GM12873 (cell line): ENCODE measurements at regions not wholly inside any gene's neighbourhood (a gene's known extent, or its start where the extent isn't known, plus 50 kb on each side); places are given as distances from the start of the nearest gene placed in this dataset.

ENCODE experiments used
- TF ChIP-seq, protein P1 (sequence below): IDR thresholded peaks from 2 replicates; pipeline ENCODE4 v1.5.1; 2012; ENCODE audit warnings: low read depth, mild to moderate bottlenecking, moderate library complexity, low read length, control low read depth; ENCODE audit not compliant: insufficient read depth; ENCODE audit errors: missing control alignments

DNA sequence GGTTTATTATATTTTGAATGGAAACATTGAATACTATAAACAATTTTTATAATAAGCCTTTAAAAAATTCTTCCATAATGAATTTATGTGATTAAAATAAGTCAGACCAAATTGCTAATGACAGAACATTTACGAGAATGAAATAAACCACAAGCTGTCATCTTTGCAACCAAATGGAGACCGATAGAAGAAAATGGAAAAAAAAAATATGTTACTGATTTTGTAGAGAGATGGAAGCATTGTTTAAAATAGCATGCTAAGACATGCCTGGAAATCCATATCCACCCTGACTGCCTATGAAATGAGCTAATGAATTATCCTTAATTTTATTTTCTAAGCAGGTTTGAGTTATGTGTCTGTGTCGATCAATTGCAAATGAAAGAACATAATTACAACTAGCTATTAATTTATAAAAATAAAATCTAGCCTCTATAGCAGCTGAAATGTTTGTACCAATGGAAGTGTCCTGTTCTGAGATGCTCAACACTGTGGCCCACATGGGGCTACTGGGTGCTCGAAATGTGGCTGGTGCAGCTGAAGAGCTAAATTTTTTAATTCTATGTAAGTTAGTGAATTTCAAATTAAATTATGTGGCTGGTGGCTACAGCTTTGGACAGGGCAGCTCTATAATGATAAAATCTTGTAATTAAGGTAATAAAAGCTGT lies 832.8 kb downstream of the RNF144A start:
- TF ChIP-seq, protein P1, sequence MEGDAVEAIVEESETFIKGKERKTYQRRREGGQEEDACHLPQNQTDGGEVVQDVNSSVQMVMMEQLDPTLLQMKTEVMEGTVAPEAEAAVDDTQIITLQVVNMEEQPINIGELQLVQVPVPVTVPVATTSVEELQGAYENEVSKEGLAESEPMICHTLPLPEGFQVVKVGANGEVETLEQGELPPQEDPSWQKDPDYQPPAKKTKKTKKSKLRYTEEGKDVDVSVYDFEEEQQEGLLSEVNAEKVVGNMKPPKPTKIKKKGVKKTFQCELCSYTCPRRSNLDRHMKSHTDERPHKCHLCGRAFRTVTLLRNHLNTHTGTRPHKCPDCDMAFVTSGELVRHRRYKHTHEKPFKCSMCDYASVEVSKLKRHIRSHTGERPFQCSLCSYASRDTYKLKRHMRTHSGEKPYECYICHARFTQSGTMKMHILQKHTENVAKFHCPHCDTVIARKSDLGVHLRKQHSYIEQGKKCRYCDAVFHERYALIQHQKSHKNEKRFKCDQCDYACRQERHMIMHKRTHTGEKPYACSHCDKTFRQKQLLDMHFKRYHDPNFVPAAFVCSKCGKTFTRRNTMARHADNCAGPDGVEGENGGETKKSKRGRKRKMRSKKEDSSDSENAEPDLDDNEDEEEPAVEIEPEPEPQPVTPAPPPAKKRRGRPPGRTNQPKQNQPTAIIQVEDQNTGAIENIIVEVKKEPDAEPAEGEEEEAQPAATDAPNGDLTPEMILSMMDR = no peak

DNA sequence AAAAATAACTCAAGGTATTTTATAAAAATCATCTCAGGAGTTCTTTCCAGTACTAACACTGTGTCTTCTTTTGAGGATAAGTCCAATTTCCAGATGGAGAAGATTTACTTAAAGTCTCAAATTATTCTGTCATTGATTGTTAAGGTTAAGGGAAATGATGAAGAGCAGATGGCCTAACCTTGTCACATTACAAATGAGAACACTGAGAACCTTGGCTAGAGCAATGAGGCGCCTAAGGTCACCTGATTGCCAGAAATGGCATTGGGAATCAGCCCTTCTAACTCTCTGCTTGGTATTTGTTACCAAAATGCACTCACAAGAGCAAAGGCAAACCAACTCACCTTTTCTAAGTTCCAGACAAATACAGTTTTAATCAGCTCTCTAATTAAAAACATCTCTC lies 835.1 kb downstream of the RNF144A start:
- TF ChIP-seq, protein P1 = no peak

DNA sequence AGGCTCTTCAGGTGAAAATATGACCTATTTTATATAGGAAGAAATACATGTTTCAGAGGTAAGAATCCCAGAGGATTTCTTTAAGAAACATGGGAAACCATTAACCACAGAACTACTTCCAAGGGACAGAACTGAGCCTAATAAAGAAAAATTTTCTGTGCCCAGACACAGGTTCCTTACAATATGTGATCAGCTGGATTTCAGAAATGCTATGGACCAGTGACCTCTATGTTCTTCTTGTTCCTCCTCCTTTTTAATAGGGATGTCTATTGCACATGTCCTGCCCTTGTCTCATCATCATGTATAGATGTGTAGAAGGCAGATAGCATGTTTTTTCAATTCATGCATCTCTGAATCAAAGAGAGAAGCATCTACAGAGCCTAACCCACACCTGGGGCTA lies 836.6 kb downstream of the RNF144A start:
- TF ChIP-seq, protein P1 = no peak

DNA sequence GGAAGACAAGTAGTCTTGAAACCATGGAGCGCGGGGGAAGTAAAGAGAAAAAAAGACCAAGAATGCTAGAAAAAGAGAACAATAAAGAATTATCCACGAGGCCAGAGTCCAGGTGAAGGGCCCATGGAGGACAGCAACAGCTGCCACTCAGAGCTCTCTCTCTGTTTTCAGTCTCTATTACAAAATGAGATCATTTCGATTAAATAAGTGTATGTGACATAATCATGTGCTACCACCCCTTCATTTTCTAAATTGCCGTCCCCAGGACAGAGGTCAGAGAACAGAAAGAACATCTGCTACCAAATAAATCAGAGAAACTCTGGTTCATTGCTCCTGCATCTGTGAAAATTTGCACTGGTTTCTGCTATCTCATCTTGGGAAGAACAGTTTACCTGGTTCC lies 838.7 kb downstream of the RNF144A start:
- TF ChIP-seq, protein P1 = no peak

DNA sequence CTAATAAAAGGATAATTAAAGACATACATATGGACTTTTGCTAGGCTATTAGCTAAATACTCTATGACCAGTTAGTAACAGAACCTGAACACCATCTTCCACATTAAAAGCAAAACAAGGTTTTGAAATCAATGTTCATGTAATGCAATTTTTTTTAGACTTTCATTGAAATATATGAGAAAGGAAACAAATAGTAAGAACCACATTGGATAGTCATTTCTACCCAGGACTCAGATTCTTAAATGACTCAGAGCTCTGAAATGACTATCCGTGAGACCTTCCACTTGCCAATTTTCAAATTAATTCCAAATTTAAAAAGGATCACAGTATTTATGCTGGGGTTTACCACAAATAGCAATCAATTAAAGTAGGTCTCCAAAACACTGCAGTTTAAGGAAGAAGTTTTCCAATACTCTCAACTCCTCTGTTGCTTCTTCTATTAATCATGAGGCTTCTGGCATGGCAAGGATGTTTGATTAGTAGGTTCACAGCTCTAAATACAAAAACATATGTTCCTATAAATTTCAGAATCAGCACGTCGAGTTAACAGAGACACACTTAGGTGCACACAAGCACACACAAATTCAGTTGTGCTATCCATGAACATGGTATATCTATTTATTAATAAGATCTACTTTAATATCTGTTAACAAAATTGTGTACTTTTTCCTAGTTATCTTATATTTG lies 841.0 kb downstream of the RNF144A start:
- TF ChIP-seq, protein P1 = no peak

DNA sequence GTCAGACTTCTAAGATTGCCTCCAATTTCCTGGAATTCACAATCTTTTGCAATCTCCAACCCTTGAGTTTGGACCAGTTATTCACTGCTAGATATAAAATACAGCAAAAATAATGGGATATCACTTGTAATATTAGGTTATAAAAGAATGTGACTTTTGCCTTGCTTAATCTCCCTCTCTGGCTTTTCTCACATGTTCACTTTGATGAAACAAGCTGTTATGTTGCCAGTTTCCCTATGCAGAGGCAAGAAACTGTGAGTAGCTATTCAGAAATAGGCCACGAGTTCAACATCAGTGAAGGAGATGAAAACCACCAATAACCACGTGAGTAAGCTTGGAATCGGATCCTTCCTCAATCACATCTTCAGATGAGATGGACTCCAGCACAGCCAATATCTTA lies 842.7 kb downstream of the RNF144A start:
- TF ChIP-seq, protein P1 = no peak

DNA sequence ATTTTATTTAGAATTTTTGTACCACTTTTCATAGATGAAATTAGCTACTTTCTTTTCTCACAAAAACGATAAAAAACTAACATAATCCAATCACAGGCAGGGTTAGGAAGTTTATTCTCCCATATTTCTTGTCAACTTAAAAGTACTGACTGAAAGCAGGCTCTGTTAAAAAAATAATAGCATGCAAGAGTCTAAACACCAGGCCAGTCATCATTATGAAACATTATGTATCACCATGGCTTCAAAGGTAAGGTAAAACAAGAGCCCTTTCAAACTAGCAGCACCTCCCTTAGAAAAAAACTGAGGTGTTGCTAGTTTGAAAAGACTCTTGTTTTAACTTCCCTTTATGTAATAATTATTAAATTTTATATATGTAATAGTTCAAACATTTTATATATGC lies 848.0 kb downstream of the RNF144A start:
- TF ChIP-seq, protein P1 = no peak
